Lower lobe of right lung (tissue), 2 donors: ENCODE measurements at regions not wholly inside any gene's neighbourhood (a gene's known extent, or its start where the extent isn't known, plus 50 kb on each side); places are given as distances from the start of the nearest gene placed in this dataset.

ENCODE experiments used
- ATAC-seq, 2 donors: fragments of 200-7000 bp; cut with Tn5 transposase; one replicate each; pipeline ENCODE4 v1.9.1; 2020 to 2022; ENCODE audit warnings: mild to moderate bottlenecking in 2 of 2, moderate library complexity in 2 of 2
- DNase-seq: peaks from one replicate; pipeline ENCODE4 v3.0.0-alpha.2; 2020
- H3K27ac ChIP-seq: fragments of 200-600 bp; one replicate; pipeline ENCODE4 v1.8.0; 2022
- H3K27me3 ChIP-seq: fragments of 200-600 bp; one replicate; pipeline ENCODE4 v1.8.0; 2022; ENCODE audit warnings: low read depth
- H3K36me3 ChIP-seq: fragments of 200-600 bp; one replicate; pipeline ENCODE4 v1.8.0; 2022; ENCODE audit warnings: mild to moderate bottlenecking
- H3K4me1 ChIP-seq: fragments of 200-600 bp; one replicate; pipeline ENCODE4 v1.8.0; 2022
- H3K4me3 ChIP-seq: fragments of 200-600 bp; one replicate; pipeline ENCODE4 v1.8.0; 2022; ENCODE audit warnings: mild to moderate bottlenecking
- H3K9me3 ChIP-seq: fragments of 200-600 bp; one replicate; pipeline ENCODE4 v1.8.0; 2022
- intact Hi-C: fragments of 100-400 bp; cut with DNase I; formaldehyde crosslinking; loops from one replicate; pipeline ENCODE4 v1.11.0; 2022
- TF ChIP-seq, protein P1 (sequence below): fragments of 200-600 bp; IDR thresholded peaks from one replicate; pipeline ENCODE4 v1.8.0; 2022; ENCODE audit warnings: antibody characterized with exemption, mild to moderate bottlenecking
- donor health status: DM: no; HTN: yes; CAD: no; lungs with severe emphysema.

DNA sequence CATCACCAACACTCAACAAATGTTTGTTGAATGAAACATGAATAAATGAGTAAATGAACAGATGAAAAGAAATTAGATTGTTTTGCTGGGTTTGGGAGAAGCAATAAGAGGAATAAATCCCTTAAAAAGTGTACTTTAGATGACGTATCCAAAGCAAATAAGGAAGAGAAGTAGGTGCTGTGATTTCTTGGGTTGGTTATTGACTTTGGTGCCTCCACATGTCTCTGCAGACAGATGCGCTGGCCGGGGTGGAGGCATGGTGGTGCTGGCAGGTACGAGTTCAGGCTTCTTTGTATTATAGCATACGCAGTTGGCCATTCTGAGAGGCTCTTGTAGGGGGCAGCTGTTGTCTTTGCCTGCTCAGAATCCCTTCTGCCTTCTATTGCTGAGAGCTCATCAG is 178.9 kb downstream of the POLR2M start:
- Histone ChIP-seq H3K4me3 (no peak overlapping the region), H3K4me1 (no peaks in the 10 kb centered on the region), H3K36me3 (no peaks in the 10 kb centered on the region), H3K9me3 (no peaks in the 10 kb centered on the region), H3K27me3 (peaks cover 5% of the 10 kb centered on the region), H3K27ac (no peak overlapping the region)
- intact Hi-C loops: no loop called here
- ATAC-seq (no peak), DNase-seq (no peak)
- TF ChIP-seq, protein P1, sequence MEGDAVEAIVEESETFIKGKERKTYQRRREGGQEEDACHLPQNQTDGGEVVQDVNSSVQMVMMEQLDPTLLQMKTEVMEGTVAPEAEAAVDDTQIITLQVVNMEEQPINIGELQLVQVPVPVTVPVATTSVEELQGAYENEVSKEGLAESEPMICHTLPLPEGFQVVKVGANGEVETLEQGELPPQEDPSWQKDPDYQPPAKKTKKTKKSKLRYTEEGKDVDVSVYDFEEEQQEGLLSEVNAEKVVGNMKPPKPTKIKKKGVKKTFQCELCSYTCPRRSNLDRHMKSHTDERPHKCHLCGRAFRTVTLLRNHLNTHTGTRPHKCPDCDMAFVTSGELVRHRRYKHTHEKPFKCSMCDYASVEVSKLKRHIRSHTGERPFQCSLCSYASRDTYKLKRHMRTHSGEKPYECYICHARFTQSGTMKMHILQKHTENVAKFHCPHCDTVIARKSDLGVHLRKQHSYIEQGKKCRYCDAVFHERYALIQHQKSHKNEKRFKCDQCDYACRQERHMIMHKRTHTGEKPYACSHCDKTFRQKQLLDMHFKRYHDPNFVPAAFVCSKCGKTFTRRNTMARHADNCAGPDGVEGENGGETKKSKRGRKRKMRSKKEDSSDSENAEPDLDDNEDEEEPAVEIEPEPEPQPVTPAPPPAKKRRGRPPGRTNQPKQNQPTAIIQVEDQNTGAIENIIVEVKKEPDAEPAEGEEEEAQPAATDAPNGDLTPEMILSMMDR: no peak

DNA sequence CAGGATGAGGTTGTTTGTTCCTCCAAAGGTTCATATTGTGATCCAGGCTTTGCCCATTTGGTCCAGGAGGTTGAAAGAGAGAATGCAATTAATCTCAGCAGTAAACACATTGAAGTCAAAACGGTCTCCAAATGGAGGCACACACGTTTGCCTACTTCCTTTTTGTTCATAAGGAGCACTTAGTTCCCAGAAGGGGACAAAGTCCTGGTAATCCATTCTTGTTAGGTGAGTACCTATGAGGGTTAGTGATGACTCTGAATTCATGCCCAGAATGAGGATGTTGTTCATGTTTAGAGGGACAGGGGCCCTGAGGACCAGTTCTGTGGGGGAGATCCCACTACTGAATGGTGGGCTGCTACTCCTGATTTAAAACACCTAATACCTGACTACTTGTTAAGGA is 177.7 kb downstream of the ALDH1A2 start:
- H3K9me3 ChIP-seq: no peaks in the 10 kb centered on the region
- no peaks in the 10 kb centered on the region for H3K4me1 ChIP-seq
- H3K27me3 ChIP-seq: peaks cover 5% of the 10 kb centered on the region
- H3K4me3 ChIP-seq: no peak overlapping the region
- no peak overlapping the region for H3K27ac ChIP-seq
- TF ChIP-seq, protein P1: no peak
- intact Hi-C loops: no loop called here
- DNase-seq: no peak
- ATAC-seq: no peak
- no peaks in the 10 kb centered on the region for H3K36me3 ChIP-seq

- TF ChIP-seq, protein P1: no peak
- no peaks in the 10 kb centered on the region for H3K9me3 ChIP-seq
- intact Hi-C loops: no loop called here
- no peak overlapping the region for H3K27ac ChIP-seq
- no peak for ATAC-seq
- H3K36me3 ChIP-seq: no peaks in the 10 kb centered on the region
- no peak overlapping the region for H3K4me3 ChIP-seq
- DNase-seq: no peak
- H3K27me3 ChIP-seq: peaks cover 5% of the 10 kb centered on the region
- no peaks in the 10 kb centered on the region for H3K4me1 ChIP-seq
Observed at GRCh38 chr15:57890351-57890750, 175.2 kb downstream of the ALDH1A2 start.

DNA sequence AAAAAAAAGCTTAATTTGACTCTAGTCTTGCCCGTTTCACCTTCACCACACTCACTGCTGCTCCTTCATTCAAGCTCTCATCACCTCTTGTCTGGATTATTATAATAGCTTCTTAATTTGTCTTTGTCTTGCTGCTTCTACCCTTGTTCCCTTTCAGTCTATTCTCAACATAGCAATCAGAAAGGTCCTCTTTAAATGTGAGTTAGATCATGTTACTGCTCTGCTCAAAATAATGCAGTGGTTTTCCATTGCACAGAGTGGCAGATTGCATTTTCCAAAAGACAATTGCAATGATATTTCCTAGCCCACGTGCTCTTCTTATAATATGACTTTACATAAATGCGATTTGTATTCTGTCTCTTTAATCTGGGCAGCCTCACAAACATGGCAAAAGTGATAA is 174.6 kb downstream of the ALDH1A2 start:
- DNase-seq: no peak
- TF ChIP-seq, protein P1: no peak
- Histone ChIP-seq H3K4me1 (no peaks in the 10 kb centered on the region), H3K36me3 (no peaks in the 10 kb centered on the region), H3K27ac (no peak overlapping the region), H3K4me3 (no peak overlapping the region), H3K9me3 (no peaks in the 10 kb centered on the region), H3K27me3 (peaks cover 5% of the 10 kb centered on the region)
- no peak for ATAC-seq
- intact Hi-C loops: no loop called here

DNA sequence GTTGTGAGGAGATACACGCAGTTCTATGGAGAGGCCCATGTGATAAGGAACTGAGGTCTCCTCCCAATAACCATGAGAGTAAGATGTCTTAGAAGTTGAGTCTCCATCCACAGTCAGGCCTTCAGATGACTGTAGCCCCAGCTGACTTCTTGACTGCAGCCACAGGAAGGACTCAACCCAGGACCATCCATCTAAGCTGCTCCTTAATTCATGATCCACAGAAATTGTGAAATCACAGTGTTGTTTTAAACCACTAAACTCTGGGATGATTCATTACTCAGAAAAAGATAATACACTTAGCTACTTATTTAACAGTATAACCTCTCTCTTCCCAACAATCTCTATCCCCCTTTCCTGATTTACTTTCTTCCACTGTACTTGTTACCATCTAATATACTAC is 173.3 kb downstream of the ALDH1A2 start:
- intact Hi-C loops: no loop called here
- Histone ChIP-seq H3K4me3 (no peak overlapping the region), H3K9me3 (no peaks in the 10 kb centered on the region), H3K27me3 (no peaks in the 10 kb centered on the region), H3K36me3 (no peaks in the 10 kb centered on the region), H3K4me1 (no peaks in the 10 kb centered on the region), H3K27ac (no peak overlapping the region)
- TF ChIP-seq, protein P1: no peak
- DNase-seq: no peak
- no peak for ATAC-seq

GRCh38 chr15:57893040-57893439 is 172.5 kb downstream of the ALDH1A2 start:
- Histone ChIP-seq H3K27me3 (no peaks in the 10 kb centered on the region), H3K27ac (no peak overlapping the region), H3K36me3 (no peaks in the 10 kb centered on the region), H3K4me3 (no peak overlapping the region), H3K9me3 (no peaks in the 10 kb centered on the region), H3K4me1 (no peaks in the 10 kb centered on the region)
- ATAC-seq: no peak
- intact Hi-C loops: no loop called here
- TF ChIP-seq, protein P1: no peak
- no peak for DNase-seq
